ENCODE measurements at regions not wholly inside any gene's neighbourhood (a gene's known extent, or its start where the extent isn't known, plus 50 kb on each side); places are given as distances from the start of the nearest gene placed in this dataset.

DNA sequence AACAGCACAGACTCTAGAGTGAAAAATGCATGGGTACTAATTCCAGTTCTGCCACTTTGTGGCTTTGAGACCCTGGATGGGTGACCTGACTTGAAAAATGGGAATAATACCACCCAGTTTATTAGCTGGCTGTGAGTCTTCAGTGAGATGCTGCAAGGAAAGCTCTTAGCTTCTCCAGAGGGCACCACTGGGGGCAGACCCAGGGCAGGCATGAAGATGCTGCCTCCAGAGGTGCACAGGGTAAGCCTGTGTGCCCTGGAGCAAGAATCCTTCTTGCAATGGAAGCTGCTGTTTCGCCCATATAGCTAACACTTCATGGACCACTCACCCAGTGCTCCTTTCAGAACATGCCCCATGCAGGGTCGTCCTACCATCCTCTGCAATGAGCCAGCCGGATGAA, 75.7 kb downstream of the C5orf15 start:
- TF ChIP-seq, protein P1, sequence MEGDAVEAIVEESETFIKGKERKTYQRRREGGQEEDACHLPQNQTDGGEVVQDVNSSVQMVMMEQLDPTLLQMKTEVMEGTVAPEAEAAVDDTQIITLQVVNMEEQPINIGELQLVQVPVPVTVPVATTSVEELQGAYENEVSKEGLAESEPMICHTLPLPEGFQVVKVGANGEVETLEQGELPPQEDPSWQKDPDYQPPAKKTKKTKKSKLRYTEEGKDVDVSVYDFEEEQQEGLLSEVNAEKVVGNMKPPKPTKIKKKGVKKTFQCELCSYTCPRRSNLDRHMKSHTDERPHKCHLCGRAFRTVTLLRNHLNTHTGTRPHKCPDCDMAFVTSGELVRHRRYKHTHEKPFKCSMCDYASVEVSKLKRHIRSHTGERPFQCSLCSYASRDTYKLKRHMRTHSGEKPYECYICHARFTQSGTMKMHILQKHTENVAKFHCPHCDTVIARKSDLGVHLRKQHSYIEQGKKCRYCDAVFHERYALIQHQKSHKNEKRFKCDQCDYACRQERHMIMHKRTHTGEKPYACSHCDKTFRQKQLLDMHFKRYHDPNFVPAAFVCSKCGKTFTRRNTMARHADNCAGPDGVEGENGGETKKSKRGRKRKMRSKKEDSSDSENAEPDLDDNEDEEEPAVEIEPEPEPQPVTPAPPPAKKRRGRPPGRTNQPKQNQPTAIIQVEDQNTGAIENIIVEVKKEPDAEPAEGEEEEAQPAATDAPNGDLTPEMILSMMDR (IDR thresholded peaks at IDR 0.05): no peak
- H3K4me3 ChIP-seq: no peak overlapping the region

DNA sequence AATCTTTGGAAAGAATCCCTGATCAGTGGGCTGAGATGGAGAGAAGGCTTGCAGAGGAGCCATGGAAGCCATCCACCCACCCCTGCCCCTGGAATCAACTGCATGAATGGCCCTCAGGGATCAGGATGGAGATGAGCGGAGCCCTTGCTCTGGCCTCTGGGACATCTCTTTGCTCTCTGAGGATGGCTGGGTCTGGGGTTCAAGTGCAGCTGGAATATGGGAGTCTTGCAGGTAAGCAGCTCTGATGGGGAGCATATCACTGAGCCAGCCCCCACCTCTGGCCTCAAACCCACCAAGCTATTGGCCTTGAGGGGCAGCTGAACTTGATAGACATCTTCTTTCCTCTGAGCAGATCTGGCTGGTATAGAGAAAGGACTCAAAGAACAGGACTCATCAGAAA, 76.1 kb downstream of the C5orf15 start:
- no peak for DNase-seq (ENCODE audit: low spot score)
- Histone ChIP-seq H3K4me1 (peaks cover 0 to 19% of the 10 kb centered on the region in 2 donors), H3K27me3 (no peaks in the 10 kb centered on the region), H3K36me3 (no peaks in the 10 kb centered on the region), H3K27ac (no peak overlapping the region), H3K9me3 (no peaks in the 10 kb centered on the region), H3K4me3 (no peak overlapping the region)
- TF ChIP-seq, protein P1 (IDR thresholded peaks at IDR 0.05): no peak

More for the DNA sequence above, 75.7 kb downstream of the C5orf15 start:
- no peak for DNase-seq (ENCODE audit: low spot score)
- Histone ChIP-seq H3K27ac (no peak overlapping the region), H3K4me1 (peaks cover 0 to 19% of the 10 kb centered on the region in 2 donors), H3K27me3 (no peaks in the 10 kb centered on the region), H3K36me3 (no peaks in the 10 kb centered on the region), H3K9me3 (no peaks in the 10 kb centered on the region)

DNA sequence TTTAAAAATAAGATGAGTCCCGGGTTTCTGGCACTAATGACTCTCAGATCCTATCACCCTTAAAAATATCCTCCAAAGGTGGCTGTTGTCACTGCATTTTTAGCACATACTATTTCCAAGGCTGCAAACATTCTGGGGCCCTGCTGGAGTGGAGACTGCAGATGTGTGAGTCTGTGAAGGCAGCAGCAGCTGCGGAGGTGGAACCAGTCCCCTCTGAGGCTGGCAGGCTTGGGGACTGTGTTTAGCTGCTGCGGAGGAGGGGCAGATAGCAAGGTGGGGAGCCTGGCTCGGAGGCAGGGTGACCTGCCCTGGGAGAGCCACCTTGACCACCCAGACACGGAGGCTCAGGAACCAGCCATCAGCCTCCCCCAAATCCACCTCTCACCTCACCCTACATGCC, 77.0 kb downstream of the C5orf15 start:
- H3K4me3 ChIP-seq: no peak overlapping the region
- no peaks in the 10 kb centered on the region for H3K9me3 ChIP-seq
- H3K4me1 ChIP-seq: peaks cover 0 to 19% of the 10 kb centered on the region in 2 donors
- H3K27me3 ChIP-seq: no peaks in the 10 kb centered on the region
- TF ChIP-seq, protein P1 (IDR thresholded peaks at IDR 0.05): no peak
- H3K36me3 ChIP-seq: no peaks in the 10 kb centered on the region
- no peak for DNase-seq (ENCODE audit: low spot score)
- H3K27ac ChIP-seq: no peak overlapping the region

DNA sequence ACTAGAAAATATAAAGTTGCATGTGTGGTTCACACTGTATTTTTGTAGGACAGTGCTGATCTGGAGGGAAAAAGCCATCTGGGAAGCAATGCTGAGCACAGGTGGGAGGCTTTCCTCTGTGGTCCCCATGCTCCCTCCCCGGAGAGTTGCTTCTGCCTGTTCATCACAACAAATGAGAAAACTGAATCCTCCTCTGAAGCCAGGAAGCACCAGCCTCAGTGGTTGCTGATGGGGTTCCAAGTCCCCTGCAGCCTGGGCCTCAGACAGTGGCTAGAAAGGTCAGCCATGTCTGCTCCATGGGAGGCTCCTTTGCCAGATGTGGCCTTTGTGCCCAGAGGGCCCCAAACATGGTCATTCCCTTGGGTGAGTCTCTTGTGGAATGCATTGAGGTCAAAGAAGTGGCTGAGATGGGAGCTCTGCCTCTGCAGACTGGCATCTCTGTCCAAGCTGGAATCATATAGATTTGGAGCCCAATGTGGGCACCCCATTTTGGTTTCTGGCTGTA, 77.6 kb downstream of the C5orf15 start:
- Histone ChIP-seq H3K27ac (no peak overlapping the region), H3K27me3 (no peaks in the 10 kb centered on the region), H3K4me3 (no peak overlapping the region), H3K36me3 (no peaks in the 10 kb centered on the region), H3K4me1 (peaks cover 0 to 19% of the 10 kb centered on the region in 2 donors), H3K9me3 (no peaks in the 10 kb centered on the region)
- DNase-seq (ENCODE audit: low spot score): no peak
- TF ChIP-seq, protein P1 (IDR thresholded peaks at IDR 0.05): no peak

DNA sequence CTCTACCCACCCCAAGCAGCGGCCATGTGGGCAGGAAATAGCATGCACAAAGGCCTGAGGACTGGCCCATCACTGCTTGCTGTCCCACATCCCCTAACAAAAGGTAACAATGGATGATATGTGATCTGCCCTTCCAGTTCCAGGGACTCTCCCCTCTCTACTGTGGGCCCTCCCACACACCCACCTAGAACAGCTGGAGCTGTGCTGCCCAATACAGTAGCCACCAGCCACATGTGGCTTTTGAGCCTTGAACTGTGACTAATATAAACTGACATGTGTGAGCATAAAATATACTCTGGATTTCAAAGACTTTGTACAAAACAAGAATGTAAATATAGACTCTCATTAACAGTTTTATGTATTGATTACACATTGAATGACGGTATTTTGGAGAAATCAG, 78.1 kb downstream of the C5orf15 start:
- DNase-seq (ENCODE audit: low spot score): no peak
- H3K9me3 ChIP-seq: no peaks in the 10 kb centered on the region
- H3K4me3 ChIP-seq: no peak overlapping the region
- TF ChIP-seq, protein P1 (IDR thresholded peaks at IDR 0.05): no peak
- H3K36me3 ChIP-seq: no peaks in the 10 kb centered on the region
- H3K4me1 ChIP-seq: peaks cover 0 to 19% of the 10 kb centered on the region in 2 donors
- no peak overlapping the region for H3K27ac ChIP-seq
- no peaks in the 10 kb centered on the region for H3K27me3 ChIP-seq

DNA sequence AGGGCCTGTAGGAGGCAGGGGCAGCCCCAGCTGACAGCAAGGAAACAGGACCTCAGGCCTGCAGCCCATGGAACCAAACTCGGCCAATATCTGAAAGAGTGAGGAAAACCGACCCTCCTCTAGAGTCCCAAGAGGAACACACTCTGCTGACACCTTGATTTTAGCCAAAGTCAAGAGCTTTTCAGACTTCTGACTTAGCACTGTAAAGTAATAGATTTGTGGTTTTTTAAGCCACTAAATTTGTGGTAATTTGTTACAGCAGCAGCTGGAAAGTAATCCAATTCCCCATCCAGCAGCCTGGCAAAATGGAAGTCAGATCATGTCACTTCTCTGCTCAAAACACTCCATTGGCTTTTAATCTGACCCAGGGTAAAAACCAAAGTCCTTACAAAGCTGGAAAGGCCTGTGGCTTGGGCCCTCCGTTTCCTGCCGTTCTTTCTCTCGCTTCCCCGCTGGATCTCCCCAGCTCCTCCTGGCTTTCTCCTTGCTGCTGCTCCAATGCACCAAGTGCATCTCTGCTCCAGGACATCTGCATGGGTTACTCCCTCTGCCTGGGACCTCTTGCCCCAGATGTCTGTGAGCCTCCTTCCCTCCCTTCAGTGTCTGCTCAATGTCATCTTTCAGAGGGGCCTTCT, 79.0 kb downstream of the C5orf15 start:
- Histone ChIP-seq H3K9me3 (no peaks in the 10 kb centered on the region), H3K4me3 (no peak overlapping the region), H3K27ac (no peak overlapping the region), H3K36me3 (no peaks in the 10 kb centered on the region), H3K4me1 (peaks cover 0 to 19% of the 10 kb centered on the region in 2 donors), H3K27me3 (no peaks in the 10 kb centered on the region)
- TF ChIP-seq, protein P1 (IDR thresholded peaks at IDR 0.05): no peak
- DNase-seq (ENCODE audit: low spot score): no peak

All from right atrium auricular region (tissue), 2 donors.